ENCODE measurements at regions not wholly inside any gene's neighbourhood (a gene's known extent, or its start where the extent isn't known, plus 50 kb on each side); places are given as distances from the start of the nearest gene placed in this dataset.

GRCh38 chr3:162492446-162493081 is 996.0 kb downstream of the OTOL1 start:
- no peak for TF ChIP-seq CTCF (IDR thresholded peaks at IDR 0.05; ENCODE audit: low read length, missing control alignments)
- no peak overlapping the region for H3K4me3 ChIP-seq (replicated peaks; ENCODE audit: low read depth, low read length)
- peak; percentile 66 for DNase-seq (ENCODE audit: low read depth)

DNA sequence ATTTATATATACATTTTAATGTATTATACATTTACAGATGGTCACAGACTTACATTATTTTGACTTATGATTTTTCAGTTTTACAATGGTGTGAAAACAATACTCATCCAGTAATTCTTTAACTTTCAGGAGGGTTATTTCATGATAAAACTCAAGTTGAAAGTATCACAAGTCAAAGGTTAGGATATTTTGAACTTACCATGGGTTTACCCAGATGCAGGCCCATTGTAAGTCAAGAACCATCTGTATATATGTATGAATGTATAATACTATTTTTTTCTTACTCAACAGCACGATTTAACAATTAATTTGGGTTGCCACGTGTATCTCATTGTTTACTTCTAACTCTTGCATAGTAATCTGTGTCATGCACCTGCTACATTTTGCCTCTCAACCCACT is 1002.0 kb downstream of the OTOL1 start:
- TF ChIP-seq CTCF (IDR thresholded peaks at IDR 0.05; ENCODE audit: low read length, missing control alignments): no peak
- no peak for DNase-seq (ENCODE audit: low read depth)
- H3K4me3 ChIP-seq (replicated peaks; ENCODE audit: low read depth, low read length): no peak overlapping the region

GRCh38 chr3:162507397-162507796 is 1010.8 kb downstream of the OTOL1 start:
- no peak for TF ChIP-seq CTCF (IDR thresholded peaks at IDR 0.05; ENCODE audit: low read length, missing control alignments)
- no peak for DNase-seq (ENCODE audit: low read depth)

GRCh38 chr3:162512488-162512887 is 1015.9 kb downstream of the OTOL1 start:
- DNase-seq (ENCODE audit: low read depth): no peak
- H3K4me3 ChIP-seq (replicated peaks; ENCODE audit: low read depth, low read length): no peak overlapping the region
- no peak for TF ChIP-seq CTCF (IDR thresholded peaks at IDR 0.05; ENCODE audit: low read length, missing control alignments)

More at GRCh38 chr3:162507397-162507796, 1010.8 kb downstream of the OTOL1 start:
- no peak overlapping the region for H3K4me3 ChIP-seq (replicated peaks; ENCODE audit: low read depth, low read length)

- H3K4me3 ChIP-seq (replicated peaks; ENCODE audit: low read depth, low read length): no peak overlapping the region
- no peak for TF ChIP-seq CTCF (IDR thresholded peaks at IDR 0.05; ENCODE audit: low read length, missing control alignments)
- no peak for DNase-seq (ENCODE audit: low read depth)
Observed at GRCh38 chr3:162517110-162517509, 1020.5 kb downstream of the OTOL1 start.

DNA sequence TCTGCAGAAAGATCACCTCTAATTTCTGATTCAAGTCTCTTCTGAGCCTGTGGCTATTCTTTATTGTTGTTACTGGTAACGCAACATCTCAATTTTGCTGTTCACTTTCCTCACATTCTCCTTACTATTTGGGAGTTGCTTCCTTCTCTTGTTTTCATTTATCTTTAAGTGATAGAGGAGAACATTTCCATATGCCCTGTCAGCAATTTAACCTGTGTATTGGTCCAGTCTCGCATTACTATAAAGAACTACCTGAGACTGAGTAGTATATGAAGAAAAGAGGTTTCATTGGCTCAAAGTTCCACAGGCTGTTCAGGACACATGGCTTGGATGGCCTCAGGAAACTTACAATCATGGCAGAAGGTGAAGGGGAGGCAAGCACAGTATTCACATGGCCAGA is 1025.1 kb downstream of the OTOL1 start:
- DNase-seq (ENCODE audit: low read depth): no peak
- TF ChIP-seq CTCF (IDR thresholded peaks at IDR 0.05; ENCODE audit: low read length, missing control alignments): no peak
- H3K4me3 ChIP-seq (replicated peaks; ENCODE audit: low read depth, low read length): no peak overlapping the region

DNA sequence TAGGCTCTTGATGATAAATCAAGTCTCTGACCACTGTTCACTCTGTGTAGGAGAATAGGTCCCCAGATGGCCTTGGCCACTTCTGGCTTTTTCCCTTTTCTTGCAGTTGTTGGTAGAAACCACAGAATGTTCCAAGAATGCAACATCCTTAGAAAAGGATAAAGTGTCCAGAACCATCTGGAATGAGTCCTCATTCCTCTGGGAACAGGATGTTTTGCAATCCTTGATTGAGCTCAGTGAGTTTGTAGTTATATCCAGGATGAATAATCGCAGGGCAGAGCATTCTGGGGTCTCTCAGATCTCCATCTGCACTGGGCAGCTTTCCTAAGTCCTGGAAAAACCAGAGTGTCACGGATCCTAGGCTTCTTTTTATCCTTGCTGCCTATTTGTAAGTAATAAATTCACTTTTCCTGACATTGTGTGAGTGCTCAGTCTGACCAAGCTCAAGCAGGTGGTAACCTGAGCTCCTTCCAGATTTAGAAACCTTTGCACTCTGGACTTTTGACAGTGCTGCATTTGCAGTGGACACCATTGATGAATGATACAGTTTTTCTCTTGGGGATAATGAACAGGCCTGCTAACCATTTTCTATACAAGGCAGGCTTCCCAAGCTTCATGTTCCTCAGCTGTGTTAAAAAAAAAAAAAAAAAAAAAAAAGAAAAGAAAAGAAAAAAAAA is 1028.6 kb downstream of the OTOL1 start:
- TF ChIP-seq CTCF (IDR thresholded peaks at IDR 0.05; ENCODE audit: low read length, missing control alignments): no peak
- H3K4me3 ChIP-seq (replicated peaks; ENCODE audit: low read depth, low read length): no peak overlapping the region
- peak; percentile 93 for DNase-seq (ENCODE audit: low read depth)
